ENCODE measurements at regions not wholly inside any gene's neighbourhood (a gene's known extent, or its start where the extent isn't known, plus 50 kb on each side); places are given as distances from the start of the nearest gene placed in this dataset.

- no peak overlapping the region for H2AFZ ChIP-seq (ENCODE audit: low read depth, low read length, poor library complexity, severe bottlenecking)
- H3K4me1 ChIP-seq (ENCODE audit: control insufficient read depth in 1 of 2, insufficient read depth in 2 of 2, low read length in 2 of 2): no peaks in the 10 kb centered on the region
- no peaks in the 10 kb centered on the region for H3K9me3 ChIP-seq (ENCODE audit: control insufficient read depth in 1 of 2, insufficient read depth in 1 of 2, low read depth in 1 of 2, low read length in 2 of 2)
- RAD21 ChIA-PET (ENCODE audit: low non-redundant PET in 1 of 2, low total read pairs in 2 of 2, uncharacterized antibody in 2 of 2, unreplicated experiment in 2 of 2): no interaction called here
- H3K9ac ChIP-seq (ENCODE audit: low read length): no peak overlapping the region
- CTCF ChIA-PET: no interaction called here
- intact Hi-C loops (cut with micrococcal nuclease): no loop called here
- POLR2A ChIA-PET: no interaction called here
- H4K20me1 ChIP-seq (ENCODE audit: insufficient read depth): no peaks in the 10 kb centered on the region
- H3K4me3 ChIP-seq (replicated peaks in 1 of 2; ENCODE audit: low read depth in 1 of 2, low read length in 2 of 2): no peak overlapping the region
- no peak for DNase-seq (ENCODE audit: low read depth, low spot score)
- no peaks in the 10 kb centered on the region for H3K9me2 ChIP-seq (ENCODE audit: insufficient read depth)
- H3K79me2 ChIP-seq (ENCODE audit: insufficient read depth, low read length): no peaks in the 10 kb centered on the region
- no peak overlapping the region for H3K27ac ChIP-seq (ENCODE audit: low read depth, low read length)
- ATAC-seq: no peak
- H3K27me3 ChIP-seq (ENCODE audit: insufficient read depth, low read length): no peaks in the 10 kb centered on the region
- H3K4me2 ChIP-seq (ENCODE audit: low read length): no peak overlapping the region
- H3K36me3 ChIP-seq (ENCODE audit: control insufficient read depth in 1 of 2, insufficient read depth in 2 of 2, low read length in 2 of 2): no peaks in the 10 kb centered on the region
- BruUV-seq (replicated peaks): no TSS peak
- no peak for TF ChIP-seq TCF7L2 (IDR thresholded peaks at IDR 0.05; ENCODE audit: borderline replicate concordance, extremely low read depth, insufficient read depth, insufficient read length)
- TF ChIP-seq RAD21 (IDR thresholded peaks at IDR 0.05; ENCODE audit: low read depth): no peak
- no peak for TF ChIP-seq ZNF274 (IDR thresholded peaks at IDR 0.05; ENCODE audit: low read depth, low read length)
- no peak for TF ChIP-seq ZBTB33 (IDR thresholded peaks at IDR 0.05; ENCODE audit: extremely low read depth, insufficient replicate concordance, low read length)
- no peak for TF ChIP-seq ELF1 (IDR thresholded peaks at IDR 0.05; ENCODE audit: borderline replicate concordance, low read depth)
- no peak for TF ChIP-seq SIN3A (IDR thresholded peaks at IDR 0.05; ENCODE audit: low read depth)
- TF ChIP-seq ZFX (IDR thresholded peaks at IDR 0.05): no peak
- TF ChIP-seq EZH2 (IDR thresholded peaks at IDR 0.05): no peak
- TF ChIP-seq JUND (IDR thresholded peaks at IDR 0.05): no peak
- TF ChIP-seq CTCF (IDR thresholded peaks at IDR 0.05 in 2 of 3, conservative IDR thresholded peaks at IDR 0.05 in 1 of 3; ENCODE audit: borderline replicate concordance in 1 of 3, insufficient read depth in 1 of 3, low read depth in 2 of 3, low read length in 2 of 3): no peak
- no peak for TF ChIP-seq MAX (IDR thresholded peaks at IDR 0.05)
- TF ChIP-seq POLR2AphosphoS5 (IDR thresholded peaks at IDR 0.05; ENCODE audit: low read depth, low read length): no peak
- no peak for TF ChIP-seq YY1 (IDR thresholded peaks at IDR 0.05; ENCODE audit: extremely low read depth, insufficient replicate concordance, low read depth, low read length)
- TF ChIP-seq EGR1 (IDR thresholded peaks at IDR 0.05; ENCODE audit: low read depth): no peak
- no peak for TF ChIP-seq FOSL1 (IDR thresholded peaks at IDR 0.05; ENCODE audit: low read depth)
These were observed 740.2 kb upstream of the ZEB2 start for GRCh38 chr2:145260081-145260480.
